ENCODE measurements at regions not wholly inside any gene's neighbourhood (a gene's known extent, or its start where the extent isn't known, plus 50 kb on each side); places are given as distances from the start of the nearest gene placed in this dataset.
"Not testable (repeated sequence)": the region's sequence is repeated elsewhere in the genome, so short reads cannot be mapped to it uniquely, and the experiment has no call there.

DNA sequence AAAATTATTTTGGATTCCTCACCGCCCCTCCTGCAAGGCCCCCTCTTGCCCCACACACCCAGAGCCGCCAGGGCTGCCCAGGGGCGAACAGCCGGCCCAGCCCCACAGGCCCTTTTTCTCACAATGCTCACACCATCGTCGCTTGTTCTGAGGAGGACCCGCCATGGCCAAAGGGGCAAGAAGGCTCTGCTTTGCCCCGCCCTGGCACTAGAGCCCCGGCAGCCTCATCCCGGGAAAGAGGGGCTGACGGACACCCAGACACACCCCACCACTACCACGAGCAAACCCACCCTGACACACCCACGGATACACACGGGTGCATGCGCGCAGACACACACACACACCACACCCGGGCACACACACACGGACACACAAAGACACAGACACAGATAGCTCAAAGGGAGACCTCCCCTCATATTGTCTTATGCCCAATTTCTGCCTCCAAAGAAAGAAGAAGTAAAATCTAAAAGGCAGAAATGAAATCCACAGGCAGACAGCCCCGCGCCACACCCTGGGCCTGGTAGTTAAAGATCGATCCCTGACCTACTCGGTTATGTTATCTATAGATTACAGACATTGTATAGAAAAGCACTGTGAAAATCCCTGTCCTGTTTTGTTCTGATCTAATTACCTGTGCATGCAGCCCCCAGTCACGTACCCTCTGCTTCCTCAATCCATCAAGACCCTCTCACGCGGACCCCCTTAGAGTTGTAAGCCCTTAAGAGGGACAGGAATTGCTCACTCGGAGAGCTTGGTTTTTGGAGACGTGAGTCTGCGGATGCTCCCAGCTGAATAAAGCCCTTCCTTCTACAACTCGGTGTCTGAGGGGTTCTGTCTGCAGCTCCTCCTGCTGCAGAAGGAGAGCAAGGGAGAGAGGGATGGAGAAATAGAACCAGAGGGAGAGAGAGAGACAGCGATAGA is 1610.9 kb downstream of the SPATA31A7 start:
- TF ChIP-seq, protein P1, sequence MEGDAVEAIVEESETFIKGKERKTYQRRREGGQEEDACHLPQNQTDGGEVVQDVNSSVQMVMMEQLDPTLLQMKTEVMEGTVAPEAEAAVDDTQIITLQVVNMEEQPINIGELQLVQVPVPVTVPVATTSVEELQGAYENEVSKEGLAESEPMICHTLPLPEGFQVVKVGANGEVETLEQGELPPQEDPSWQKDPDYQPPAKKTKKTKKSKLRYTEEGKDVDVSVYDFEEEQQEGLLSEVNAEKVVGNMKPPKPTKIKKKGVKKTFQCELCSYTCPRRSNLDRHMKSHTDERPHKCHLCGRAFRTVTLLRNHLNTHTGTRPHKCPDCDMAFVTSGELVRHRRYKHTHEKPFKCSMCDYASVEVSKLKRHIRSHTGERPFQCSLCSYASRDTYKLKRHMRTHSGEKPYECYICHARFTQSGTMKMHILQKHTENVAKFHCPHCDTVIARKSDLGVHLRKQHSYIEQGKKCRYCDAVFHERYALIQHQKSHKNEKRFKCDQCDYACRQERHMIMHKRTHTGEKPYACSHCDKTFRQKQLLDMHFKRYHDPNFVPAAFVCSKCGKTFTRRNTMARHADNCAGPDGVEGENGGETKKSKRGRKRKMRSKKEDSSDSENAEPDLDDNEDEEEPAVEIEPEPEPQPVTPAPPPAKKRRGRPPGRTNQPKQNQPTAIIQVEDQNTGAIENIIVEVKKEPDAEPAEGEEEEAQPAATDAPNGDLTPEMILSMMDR (IDR thresholded peaks at IDR 0.05) = not testable (repeated sequence)
- TF ChIP-seq POLR2A (IDR thresholded peaks at IDR 0.05) = peak in 1 of 4 donors; percentile 7
- TF ChIP-seq POLR2AphosphoS5 (IDR thresholded peaks at IDR 0.05) = not testable (repeated sequence)

Data from upper lobe of left lung (tissue), 4 donors.